ENCODE measurements at regions not wholly inside any gene's neighbourhood (a gene's known extent, or its start where the extent isn't known, plus 50 kb on each side); places are given as distances from the start of the nearest gene placed in this dataset.

GRCh38 chr7:45242698-45243097 lies 85.1 kb downstream of the RAMP3 start:
- no peak for DNase-seq (ENCODE audit: low read depth in 1 of 2, low spot score in 1 of 2)

GRCh38 chr7:45244981-45245380 lies 87.4 kb downstream of the RAMP3 start:
- no peak for DNase-seq (ENCODE audit: low read depth in 1 of 2, low spot score in 1 of 2)
- Histone ChIP-seq H3K27me3 (ENCODE audit: insufficient read depth, poor library complexity, severe bottlenecking) (peaks cover 11% of the 10 kb centered on the region), H3K27ac (replicated peaks) (no peak overlapping the region), H3K4me3 (replicated peaks; ENCODE audit: insufficient read depth, low read length) (no peak overlapping the region)
- TF ChIP-seq REST (IDR thresholded peaks at IDR 0.05; ENCODE audit: insufficient replicate concordance, low read depth): no peak

More at GRCh38 chr7:45242698-45243097, 85.1 kb downstream of the RAMP3 start:
- no peak overlapping the region for H3K27ac ChIP-seq (replicated peaks)
- H3K27me3 ChIP-seq (ENCODE audit: insufficient read depth, poor library complexity, severe bottlenecking): peaks cover 16% of the 10 kb centered on the region
- TF ChIP-seq POLR2AphosphoS5 (IDR thresholded peaks at IDR 0.05; ENCODE audit: low read depth) (no peak), GABPA (IDR thresholded peaks at IDR 0.05; ENCODE audit: low read depth) (no peak), REST (IDR thresholded peaks at IDR 0.05; ENCODE audit: insufficient replicate concordance, low read depth) (no peak)
- TF ChIP-seq, protein P1, sequence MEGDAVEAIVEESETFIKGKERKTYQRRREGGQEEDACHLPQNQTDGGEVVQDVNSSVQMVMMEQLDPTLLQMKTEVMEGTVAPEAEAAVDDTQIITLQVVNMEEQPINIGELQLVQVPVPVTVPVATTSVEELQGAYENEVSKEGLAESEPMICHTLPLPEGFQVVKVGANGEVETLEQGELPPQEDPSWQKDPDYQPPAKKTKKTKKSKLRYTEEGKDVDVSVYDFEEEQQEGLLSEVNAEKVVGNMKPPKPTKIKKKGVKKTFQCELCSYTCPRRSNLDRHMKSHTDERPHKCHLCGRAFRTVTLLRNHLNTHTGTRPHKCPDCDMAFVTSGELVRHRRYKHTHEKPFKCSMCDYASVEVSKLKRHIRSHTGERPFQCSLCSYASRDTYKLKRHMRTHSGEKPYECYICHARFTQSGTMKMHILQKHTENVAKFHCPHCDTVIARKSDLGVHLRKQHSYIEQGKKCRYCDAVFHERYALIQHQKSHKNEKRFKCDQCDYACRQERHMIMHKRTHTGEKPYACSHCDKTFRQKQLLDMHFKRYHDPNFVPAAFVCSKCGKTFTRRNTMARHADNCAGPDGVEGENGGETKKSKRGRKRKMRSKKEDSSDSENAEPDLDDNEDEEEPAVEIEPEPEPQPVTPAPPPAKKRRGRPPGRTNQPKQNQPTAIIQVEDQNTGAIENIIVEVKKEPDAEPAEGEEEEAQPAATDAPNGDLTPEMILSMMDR (IDR thresholded peaks at IDR 0.05; ENCODE audit: insufficient read depth, low read length): no peak
- no peak overlapping the region for H3K4me3 ChIP-seq (replicated peaks; ENCODE audit: insufficient read depth, low read length)

DNA sequence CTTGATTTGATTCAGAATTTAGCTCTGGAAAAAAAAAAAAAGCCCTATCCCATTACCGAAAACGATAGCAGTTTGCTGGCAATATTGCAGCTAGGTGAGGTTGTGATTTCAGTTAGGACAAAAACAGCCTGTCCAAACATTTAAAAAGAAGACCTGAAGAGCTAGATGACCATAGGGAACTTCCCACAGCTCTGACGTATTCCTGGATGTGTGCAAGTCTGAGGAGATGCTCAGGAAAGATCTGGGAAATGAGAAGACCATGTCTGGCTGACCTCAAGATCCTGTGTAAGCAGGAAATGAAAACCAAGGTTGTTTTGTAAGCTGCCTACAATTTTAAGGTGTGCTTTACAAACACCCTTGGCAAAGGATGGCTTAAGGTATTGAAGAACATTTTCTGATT lies 88.7 kb downstream of the RAMP3 start:
- Histone ChIP-seq H3K27me3 (ENCODE audit: insufficient read depth, poor library complexity, severe bottlenecking) (peaks cover 9% of the 10 kb centered on the region), H3K4me3 (replicated peaks; ENCODE audit: insufficient read depth, low read length) (no peak overlapping the region), H3K27ac (replicated peaks) (no peak overlapping the region)
- no peak for TF ChIP-seq SPI1 (IDR thresholded peaks at IDR 0.05; ENCODE audit: borderline replicate concordance, low read depth)
- TF ChIP-seq, protein P1 (IDR thresholded peaks at IDR 0.05; ENCODE audit: insufficient read depth, low read length): no peak
- no peak for TF ChIP-seq GABPA (IDR thresholded peaks at IDR 0.05; ENCODE audit: low read depth)
- TF ChIP-seq REST (IDR thresholded peaks at IDR 0.05; ENCODE audit: insufficient replicate concordance, low read depth): no peak
- TF ChIP-seq POLR2AphosphoS5 (IDR thresholded peaks at IDR 0.05; ENCODE audit: low read depth): no peak
- DNase-seq (ENCODE audit: low read depth in 1 of 2, low spot score in 1 of 2): no peak

GRCh38 chr7:45252248-45252647 lies 94.7 kb downstream of the RAMP3 start:
- DNase-seq (ENCODE audit: low read depth in 1 of 2, low spot score in 1 of 2): no peak
- Histone ChIP-seq H3K4me3 (replicated peaks; ENCODE audit: insufficient read depth, low read length) (no peak overlapping the region), H3K27me3 (ENCODE audit: insufficient read depth, poor library complexity, severe bottlenecking) (peaks cover 3% of the 10 kb centered on the region), H3K27ac (replicated peaks) (no peak overlapping the region)
- TF ChIP-seq, protein P1 (IDR thresholded peaks at IDR 0.05; ENCODE audit: insufficient read depth, low read length): no peak
- TF ChIP-seq GABPA (IDR thresholded peaks at IDR 0.05; ENCODE audit: low read depth) (no peak), POLR2AphosphoS5 (IDR thresholded peaks at IDR 0.05; ENCODE audit: low read depth) (no peak), REST (IDR thresholded peaks at IDR 0.05; ENCODE audit: insufficient replicate concordance, low read depth) (no peak), SPI1 (IDR thresholded peaks at IDR 0.05; ENCODE audit: borderline replicate concordance, low read depth) (no peak)
